Neural progenitor cell (in vitro differentiated cells): ENCODE measurements at regions not wholly inside any gene's neighbourhood (a gene's known extent, or its start where the extent isn't known, plus 50 kb on each side); places are given as distances from the start of the nearest gene placed in this dataset.

Experiments used
- DNase-seq: peaks from one replicate; pipeline ENCODE4 v3.0.0-alpha.2; 2016; ENCODE audit warnings: low spot score
- H2AFZ ChIP-seq: fragments of 200-600 bp; sonication (generic); replicated peaks from 2 replicates; pipeline ENCODE4 v1.6.1; 2016; ENCODE audit warnings: antibody characterized with exemption
- H3F3A ChIP-seq: fragments of 200-600 bp; sonication (generic); 2 replicates; pipeline ENCODE4 v1.6.1; 2016; ENCODE audit warnings: antibody characterized with exemption, low read depth
- H3K27ac ChIP-seq: fragments of 200-600 bp; sonication (generic); 2 replicates; pipeline ENCODE4 v1.5.1; 2016; ENCODE audit warnings: mild to moderate bottlenecking
- H3K27me3 ChIP-seq: fragments of 200-600 bp; sonication (generic); 2 replicates; pipeline ENCODE4 v1.6.1; 2016; ENCODE audit warnings: mild to moderate bottlenecking, moderate library complexity
- H3K36me3 ChIP-seq: fragments of 200-600 bp; sonication (generic); 2 replicates; pipeline ENCODE4 v1.5.1; 2016
- H3K4me1 ChIP-seq: fragments of 200-600 bp; sonication (generic); 2 replicates; pipeline ENCODE4 v1.6.1; 2016; ENCODE audit warnings: mixed run types
- H3K4me2 ChIP-seq: fragments of 200-600 bp; sonication (generic); 2 replicates; pipeline ENCODE4 v1.6.1; 2016
- H3K4me3 ChIP-seq: fragments of 200-600 bp; sonication (generic); 2 replicates; pipeline ENCODE4 v1.5.1; 2016
- H3K79me2 ChIP-seq: fragments of 200-600 bp; sonication (generic); 2 replicates; pipeline ENCODE4 v1.6.1; 2016; ENCODE audit warnings: low read depth
- H3K9ac ChIP-seq: fragments of 200-600 bp; sonication (generic); 2 replicates; pipeline ENCODE4 v1.6.1; 2016
- H3K9me3 ChIP-seq: fragments of 200-600 bp; sonication (generic); 2 replicates; pipeline ENCODE4 v1.5.1; 2016; ENCODE audit warnings: low read depth
- H4K20me1 ChIP-seq: fragments of 200-600 bp; sonication (generic); 2 replicates; pipeline ENCODE4 v1.6.1; 2016; ENCODE audit warnings: low read depth
- H3K27ac Mint-ChIP-seq: 3 replicates; pipeline ENCODE4 v1.8.0; 2021; ENCODE audit warnings: mixed read lengths
- H3K27me3 Mint-ChIP-seq: 2 replicates; pipeline ENCODE4 v1.8.0; 2022; ENCODE audit warnings: low read depth, mild to moderate bottlenecking, inconsistent platforms, moderate library complexity, mixed read lengths; ENCODE audit not compliant: insufficient read depth
- H3K36me3 Mint-ChIP-seq: 3 replicates; pipeline ENCODE4 v1.8.0; 2021; ENCODE audit warnings: mixed read lengths
- H3K4me1 Mint-ChIP-seq: 3 replicates; pipeline ENCODE4 v1.8.0; 2021; ENCODE audit warnings: mixed read lengths
- H3K4me3 Mint-ChIP-seq: 3 replicates; pipeline ENCODE4 v1.8.0; 2021; ENCODE audit warnings: mild to moderate bottlenecking, moderate library complexity, mixed read lengths
- H3K9me3 Mint-ChIP-seq: 3 replicates; pipeline ENCODE4 v1.8.0; 2020; ENCODE audit warnings: mixed read lengths
- CTCF ChIP-seq: fragments of 200-600 bp; sonication (generic); IDR thresholded peaks from 2 replicates; pipeline ENCODE4 v1.5.1; 2017; ENCODE audit warnings: antibody characterized with exemption, mild to moderate bottlenecking
- EZH2 ChIP-seq: fragments of 200-600 bp; sonication (generic); IDR thresholded peaks from 2 replicates; pipeline ENCODE4 v1.6.1; 2017; ENCODE audit warnings: antibody characterized with exemption, mild to moderate bottlenecking, moderate library complexity
- EZH2phosphoT487 ChIP-seq: fragments of 200-600 bp; sonication (generic); IDR thresholded peaks from 2 replicates; pipeline ENCODE4 v1.6.1; 2017; ENCODE audit warnings: antibody characterized with exemption

GRCh38 chr3:780505-780904 lies 312.3 kb upstream of the CNTN6 start:
- peaks cover 2% of the 10 kb centered on the region for H3K27me3 Mint-ChIP-seq

DNA sequence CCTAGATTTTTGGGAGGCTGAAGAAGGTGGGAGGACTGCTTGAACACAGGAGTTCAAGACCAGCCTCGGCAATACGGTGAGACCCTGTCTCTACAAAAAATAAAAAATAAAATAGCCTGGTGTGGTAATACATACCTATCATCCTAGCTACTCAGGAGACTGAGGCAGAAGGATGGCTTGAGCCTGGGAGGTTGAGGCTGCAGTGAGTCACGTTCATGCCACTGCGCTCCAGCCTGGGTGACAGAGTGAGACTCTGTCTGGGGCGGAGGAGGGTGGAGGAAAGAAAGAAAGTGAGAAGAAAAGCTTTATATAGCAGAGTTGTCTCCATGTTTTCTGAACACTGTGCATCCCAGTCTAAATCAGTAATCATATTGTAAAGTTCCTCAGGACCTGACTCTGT lies 301.4 kb upstream of the CNTN6 start:
- H3K4me2 ChIP-seq = no peak overlapping the region
- no peaks in the 10 kb centered on the region for H4K20me1 ChIP-seq
- Mint-ChIP-seq H3K4me3 (no peak overlapping the region), H3K27ac (no peak overlapping the region), H3K27me3 (peaks cover 3% of the 10 kb centered on the region), H3K4me1 (no peaks in the 10 kb centered on the region), H3K9me3 (no peaks in the 10 kb centered on the region), H3K36me3 (no peaks in the 10 kb centered on the region)
- H3F3A ChIP-seq = no peaks in the 10 kb centered on the region
- no peaks in the 10 kb centered on the region for H3K4me1 ChIP-seq
- no peak overlapping the region for H3K9ac ChIP-seq
- no peak for TF ChIP-seq EZH2phosphoT487
- TF ChIP-seq EZH2 = no peak
- no peak for TF ChIP-seq CTCF
- H3K27ac ChIP-seq = no peak overlapping the region
- no peak overlapping the region for H3K4me3 ChIP-seq
- H3K36me3 ChIP-seq = no peaks in the 10 kb centered on the region
- H3K79me2 ChIP-seq = no peaks in the 10 kb centered on the region
- H3K27me3 ChIP-seq = no peaks in the 10 kb centered on the region
- H2AFZ ChIP-seq = no peak overlapping the region
- H3K9me3 ChIP-seq = no peaks in the 10 kb centered on the region
- DNase-seq = no peak

More at GRCh38 chr3:780505-780904, 312.3 kb upstream of the CNTN6 start:
- Histone ChIP-seq H3K27me3 (no peaks in the 10 kb centered on the region), H3K79me2 (no peaks in the 10 kb centered on the region), H4K20me1 (no peaks in the 10 kb centered on the region), H3K27ac (no peak overlapping the region), H3F3A (no peaks in the 10 kb centered on the region), H3K4me1 (no peaks in the 10 kb centered on the region), H2AFZ (no peak overlapping the region), H3K9me3 (no peaks in the 10 kb centered on the region), H3K36me3 (no peaks in the 10 kb centered on the region), H3K4me2 (no peak overlapping the region), H3K4me3 (no peak overlapping the region), H3K9ac (no peak overlapping the region)
- Mint-ChIP-seq H3K36me3 (no peaks in the 10 kb centered on the region), H3K27ac (no peak overlapping the region), H3K4me3 (no peak overlapping the region), H3K4me1 (no peaks in the 10 kb centered on the region), H3K9me3 (no peaks in the 10 kb centered on the region)
- DNase-seq = no peak
- no peak for TF ChIP-seq EZH2phosphoT487
- TF ChIP-seq EZH2 = no peak
- no peak for TF ChIP-seq CTCF

GRCh38 chr3:792630-793029 lies 300.2 kb upstream of the CNTN6 start:
- no peaks in the 10 kb centered on the region for H3K4me1 Mint-ChIP-seq
- H3K9ac ChIP-seq = no peak overlapping the region
- H4K20me1 ChIP-seq = no peaks in the 10 kb centered on the region
- no peak for DNase-seq
- H3K4me3 Mint-ChIP-seq = no peak overlapping the region
- H3K4me1 ChIP-seq = no peaks in the 10 kb centered on the region
- no peaks in the 10 kb centered on the region for H3K9me3 Mint-ChIP-seq
- H3K36me3 Mint-ChIP-seq = no peaks in the 10 kb centered on the region
- no peak overlapping the region for H3K4me2 ChIP-seq
- TF ChIP-seq CTCF (no peak), EZH2 (no peak), EZH2phosphoT487 (no peak)
- no peaks in the 10 kb centered on the region for H3K9me3 ChIP-seq
- H3K79me2 ChIP-seq = no peaks in the 10 kb centered on the region
- H3K27me3 Mint-ChIP-seq = peaks cover 3% of the 10 kb centered on the region
- no peak overlapping the region for H3K27ac ChIP-seq
- no peaks in the 10 kb centered on the region for H3K27me3 ChIP-seq
- H3K36me3 ChIP-seq = no peaks in the 10 kb centered on the region
- H3F3A ChIP-seq = no peaks in the 10 kb centered on the region
- no peak overlapping the region for H3K27ac Mint-ChIP-seq
- no peak overlapping the region for H3K4me3 ChIP-seq
- no peak overlapping the region for H2AFZ ChIP-seq

DNA sequence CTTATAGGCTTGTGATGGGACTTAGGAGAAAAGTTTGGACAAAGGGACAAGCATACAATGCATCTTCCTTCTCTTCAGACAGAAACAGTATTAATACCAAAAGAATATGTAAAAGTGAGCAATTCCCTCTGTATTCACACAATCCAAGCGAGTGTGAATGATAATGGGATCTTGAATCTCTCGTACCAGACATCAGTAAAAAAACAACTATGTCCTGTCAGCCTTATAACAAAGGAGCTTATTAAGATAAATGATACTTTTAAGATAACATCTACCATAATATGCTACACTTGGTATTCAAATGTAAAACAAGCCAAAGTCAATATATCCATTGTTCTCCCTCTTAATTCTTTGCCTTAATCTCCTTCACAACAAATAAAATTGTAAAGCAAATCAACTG lies 288.6 kb upstream of the CNTN6 start:
- Histone ChIP-seq H3K9ac (no peak overlapping the region), H2AFZ (no peak overlapping the region), H4K20me1 (no peaks in the 10 kb centered on the region), H3K9me3 (peaks cover 4% of the 10 kb centered on the region), H3K27me3 (no peaks in the 10 kb centered on the region), H3K4me1 (peaks cover 19% of the 10 kb centered on the region), H3F3A (no peaks in the 10 kb centered on the region), H3K4me3 (no peak overlapping the region), H3K27ac (no peak overlapping the region), H3K36me3 (no peaks in the 10 kb centered on the region), H3K79me2 (no peaks in the 10 kb centered on the region), H3K4me2 (peak overlapping the region; percentile 5)
- H3K27me3 Mint-ChIP-seq = peaks cover 2% of the 10 kb centered on the region
- peaks cover 9% of the 10 kb centered on the region for H3K4me1 Mint-ChIP-seq
- H3K9me3 Mint-ChIP-seq = peaks cover 7% of the 10 kb centered on the region
- H3K4me3 Mint-ChIP-seq = no peak overlapping the region
- H3K27ac Mint-ChIP-seq = no peak overlapping the region
- TF ChIP-seq CTCF (no peak), EZH2phosphoT487 (no peak), EZH2 (no peak)
- DNase-seq = no peak
- no peaks in the 10 kb centered on the region for H3K36me3 Mint-ChIP-seq
